ENCODE measurements at regions not wholly inside any gene's neighbourhood (a gene's known extent, or its start where the extent isn't known, plus 50 kb on each side); places are given as distances from the start of the nearest gene placed in this dataset.
"Not testable (repeated sequence)": the region's sequence is repeated elsewhere in the genome, so short reads cannot be mapped to it uniquely, and the experiment has no call there.

- intact Hi-C loops (cut with micrococcal nuclease) = no loop called here
Measured at GRCh38 chr6:98287876-98288275, 546.5 kb upstream of the POU3F2 start.

- intact Hi-C loops (cut with micrococcal nuclease) = no loop called here
Measured at GRCh38 chr6:98292810-98293209, 541.6 kb upstream of the POU3F2 start.

- intact Hi-C loops (cut with micrococcal nuclease) = no loop called here
Measured at GRCh38 chr6:98295515-98296175, 538.7 kb upstream of the POU3F2 start.

DNA sequence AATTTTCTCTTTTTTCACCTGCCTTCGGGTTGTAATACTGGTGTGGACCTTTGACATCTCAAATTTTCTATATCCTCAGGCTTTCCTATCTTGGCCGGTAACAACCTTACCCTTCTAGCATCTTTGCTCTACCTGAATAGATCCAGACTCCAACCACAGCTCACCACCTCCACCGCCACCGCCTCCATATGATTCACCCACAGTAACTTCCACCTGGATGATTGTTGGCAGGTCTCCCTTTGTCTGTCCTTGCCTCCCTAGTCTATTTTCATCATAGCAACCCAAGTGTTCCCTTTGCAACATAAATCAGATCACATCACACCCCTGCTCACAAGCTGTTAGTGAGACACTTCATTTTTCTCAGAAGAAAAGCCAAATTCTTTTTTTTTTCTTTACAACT, 525.8 kb upstream of the POU3F2 start:
- intact Hi-C loops (cut with micrococcal nuclease) = no loop called here

DNA sequence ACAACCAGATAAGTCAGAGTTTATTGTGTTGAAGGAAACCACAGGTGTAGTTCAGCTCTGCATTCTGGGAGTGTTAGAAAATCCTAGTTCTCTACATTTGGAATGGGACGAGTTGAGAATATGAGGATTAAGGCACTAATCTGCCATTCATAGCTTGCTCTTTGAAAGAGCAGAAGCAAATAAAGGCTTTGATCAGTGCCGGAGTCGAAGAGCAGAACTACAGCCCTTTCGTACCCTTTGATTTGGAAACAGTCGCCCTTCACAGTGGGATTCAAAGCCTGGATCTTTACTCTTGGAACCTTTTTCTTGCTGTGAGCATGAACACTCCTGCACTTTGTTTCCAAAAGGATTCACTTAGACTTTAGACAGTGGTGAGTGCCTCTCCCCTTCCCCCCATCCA, 523.9 kb upstream of the POU3F2 start:
- intact Hi-C loops (cut with micrococcal nuclease) = no loop called here

- intact Hi-C loops (cut with micrococcal nuclease) = no loop called here
Measured at GRCh38 chr6:98323605-98324004, 510.8 kb upstream of the POU3F2 start.

GRCh38 chr6:98324446-98324845, 509.9 kb upstream of the POU3F2 start:
- intact Hi-C loops (cut with micrococcal nuclease) = no loop called here

GRCh38 chr6:98325366-98325765, 509.0 kb upstream of the POU3F2 start:
- intact Hi-C loops (cut with micrococcal nuclease) = no loop called here

GRCh38 chr6:98333273-98333672, 501.1 kb upstream of the POU3F2 start:
- intact Hi-C loops (cut with micrococcal nuclease) = no loop called here

GRCh38 chr6:98335594-98335993, 498.8 kb upstream of the POU3F2 start:
- intact Hi-C loops (cut with micrococcal nuclease) = no loop called here

GRCh38 chr6:98339506-98339905, 494.9 kb upstream of the POU3F2 start:
- intact Hi-C loops (cut with micrococcal nuclease) = no loop called here

DNA sequence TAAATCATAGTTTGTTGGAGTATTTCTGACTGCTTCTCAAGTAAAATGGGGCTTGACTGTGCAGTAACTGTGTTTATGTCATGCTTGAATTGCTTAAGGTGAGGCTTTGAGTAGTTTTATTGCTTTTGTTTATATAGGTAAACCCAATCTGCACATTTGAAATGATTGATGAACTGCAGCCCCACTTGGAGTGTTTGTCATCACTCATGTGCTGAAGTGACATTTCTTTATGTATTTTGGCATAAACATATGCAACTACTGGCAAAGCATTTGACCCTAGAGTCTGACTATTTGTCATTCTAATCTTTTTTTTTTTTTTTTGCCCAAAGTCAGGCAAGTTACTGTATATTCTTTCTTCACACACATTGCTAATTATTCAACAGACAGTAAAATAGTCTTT, 491.4 kb upstream of the POU3F2 start:
- intact Hi-C loops (cut with micrococcal nuclease) = no loop called here

DNA sequence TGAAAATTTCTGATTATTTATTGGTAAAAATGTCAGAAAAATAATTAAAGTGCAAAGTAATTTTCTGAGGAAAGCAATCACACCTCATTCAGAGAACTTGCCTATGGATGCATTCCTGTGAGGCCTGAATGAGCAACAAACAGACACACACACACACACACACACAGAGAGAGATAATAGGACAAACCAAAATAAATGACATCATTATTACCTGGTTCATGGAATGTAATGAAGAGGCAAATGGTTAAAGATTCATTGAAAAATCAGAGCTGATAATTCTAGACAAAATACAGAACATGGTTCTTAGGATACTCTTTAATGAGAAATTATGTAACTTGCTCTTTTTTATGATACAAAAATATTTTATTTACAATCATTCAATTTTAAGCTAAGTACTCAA, 490.6 kb upstream of the POU3F2 start:
- intact Hi-C loops (cut with micrococcal nuclease) = no loop called here

DNA sequence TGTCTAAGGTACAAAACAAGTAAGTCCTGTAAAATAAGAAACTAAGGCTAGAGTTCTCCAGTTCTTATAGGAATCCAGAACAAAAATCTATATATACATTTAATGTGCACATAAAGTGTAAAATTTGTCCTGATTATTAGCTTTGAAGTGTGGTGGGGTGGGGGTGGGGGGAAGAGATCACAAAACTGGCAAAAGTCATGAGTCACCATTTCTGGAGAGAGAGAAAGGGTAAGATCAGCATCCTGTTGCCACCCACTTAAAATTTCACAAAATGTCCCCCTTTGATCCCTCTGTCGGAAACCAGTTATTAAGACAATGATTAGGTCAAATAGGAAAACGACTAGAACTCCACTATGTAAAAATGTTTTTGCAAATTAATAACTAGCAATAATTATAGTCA, 482.0 kb upstream of the POU3F2 start:
- intact Hi-C loops (cut with micrococcal nuclease) = no loop called here

DNA sequence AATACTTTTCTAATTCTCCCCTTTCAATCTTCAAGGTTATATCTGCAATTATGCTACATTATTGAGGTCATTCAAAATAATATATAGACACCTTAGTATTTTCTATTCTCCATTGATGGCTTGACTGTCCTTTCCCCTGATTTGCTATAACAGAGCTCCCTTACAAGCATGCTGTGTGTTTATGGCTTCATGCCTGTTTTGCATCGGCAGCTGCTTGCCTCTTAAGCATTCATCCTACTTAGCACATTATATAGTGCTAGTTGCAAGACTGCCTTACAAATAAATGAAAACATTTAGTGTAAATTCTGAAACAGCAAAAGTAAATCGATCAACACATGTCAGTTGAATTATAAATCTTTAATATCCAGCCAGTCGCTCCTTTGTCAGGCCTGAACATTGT, 476.2 kb upstream of the POU3F2 start:
- intact Hi-C loops (cut with micrococcal nuclease) = no loop called here

DNA sequence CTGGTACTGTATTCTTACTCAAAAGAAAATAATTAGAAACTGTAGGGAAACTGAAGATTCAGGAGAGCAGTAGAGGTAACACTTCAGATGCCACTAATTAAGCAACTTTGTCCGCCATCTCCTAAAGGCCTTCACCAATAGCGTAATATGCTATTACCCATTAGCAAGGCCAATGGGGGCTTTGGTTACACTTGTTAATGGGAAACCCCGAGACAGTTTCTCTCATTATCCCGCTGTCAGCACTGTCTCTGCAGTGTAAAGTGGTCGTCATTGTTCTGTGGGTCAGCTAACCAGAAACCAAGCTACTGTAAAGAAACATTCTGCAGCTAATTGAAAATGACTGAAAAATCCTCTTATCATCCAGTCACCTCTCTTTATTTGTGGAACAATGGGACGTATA, 468.0 kb upstream of the POU3F2 start:
- intact Hi-C loops (cut with micrococcal nuclease) = no loop called here

DNA sequence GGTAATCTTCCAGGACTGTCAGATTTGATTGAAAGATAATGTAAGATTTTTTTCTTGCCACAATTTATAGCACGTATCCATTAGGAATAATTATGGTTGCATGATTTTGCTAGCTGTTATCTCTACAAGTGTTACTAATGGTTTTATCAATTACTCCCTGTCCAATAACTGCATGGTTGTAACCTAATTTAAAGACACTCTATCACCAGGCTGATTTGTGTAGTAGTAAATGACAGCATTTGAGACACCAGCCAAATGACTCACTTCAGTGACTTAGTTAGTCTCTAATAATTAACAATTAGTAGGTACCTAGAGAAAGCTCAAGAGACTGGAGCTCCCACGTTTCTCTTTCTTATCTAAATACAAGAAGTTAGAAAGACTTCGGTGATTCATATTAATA, 453.8 kb upstream of the POU3F2 start:
- intact Hi-C loops (cut with micrococcal nuclease) = no loop called here

- intact Hi-C loops (cut with micrococcal nuclease) = no loop called here
Measured at GRCh38 chr6:98382246-98382645, 452.1 kb upstream of the POU3F2 start.

DNA sequence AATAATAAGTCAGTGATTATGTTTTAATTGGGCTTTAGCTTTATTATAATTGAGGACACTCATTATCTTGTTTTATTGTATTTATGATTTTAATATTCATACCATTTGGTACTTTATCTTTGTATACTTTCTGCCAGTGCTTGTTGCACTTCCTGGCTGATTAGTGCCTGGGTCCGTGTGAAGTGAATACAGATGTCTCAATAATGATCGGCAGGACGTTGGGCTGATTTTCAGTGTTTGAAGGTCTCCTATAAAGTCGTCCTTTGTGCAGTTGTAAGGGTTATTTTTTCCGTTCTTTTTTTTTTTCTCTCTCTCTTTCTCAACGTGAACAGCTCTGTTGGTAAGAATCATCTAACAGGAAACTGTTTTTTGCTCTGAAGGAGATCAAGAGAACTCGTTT, 450.0 kb upstream of the POU3F2 start:
- intact Hi-C loops (cut with micrococcal nuclease) = no loop called here

- intact Hi-C loops (cut with micrococcal nuclease) = no loop called here
Measured at GRCh38 chr6:98384801-98385200, 449.6 kb upstream of the POU3F2 start.

- intact Hi-C loops (cut with micrococcal nuclease) = no loop called here
Measured at GRCh38 chr6:98395610-98396166, 438.7 kb upstream of the POU3F2 start.

- intact Hi-C loops (cut with micrococcal nuclease) = no loop called here
Measured at GRCh38 chr6:98416027-98416426, 418.3 kb upstream of the POU3F2 start.

- intact Hi-C loops (cut with micrococcal nuclease) = not testable (repeated sequence)
Measured at GRCh38 chr6:98416497-98417158, 417.7 kb upstream of the POU3F2 start.

Data from T-helper 2 cell treated with Interferon-gamma antibody and Interleukin-4, amounts not matched to agents 100 ng/mL and 5 ng/mL, for 36 hours (primary cell).